ENCODE measurements at regions not wholly inside any gene's neighbourhood (a gene's known extent, or its start where the extent isn't known, plus 50 kb on each side); places are given as distances from the start of the nearest gene placed in this dataset.

DNA sequence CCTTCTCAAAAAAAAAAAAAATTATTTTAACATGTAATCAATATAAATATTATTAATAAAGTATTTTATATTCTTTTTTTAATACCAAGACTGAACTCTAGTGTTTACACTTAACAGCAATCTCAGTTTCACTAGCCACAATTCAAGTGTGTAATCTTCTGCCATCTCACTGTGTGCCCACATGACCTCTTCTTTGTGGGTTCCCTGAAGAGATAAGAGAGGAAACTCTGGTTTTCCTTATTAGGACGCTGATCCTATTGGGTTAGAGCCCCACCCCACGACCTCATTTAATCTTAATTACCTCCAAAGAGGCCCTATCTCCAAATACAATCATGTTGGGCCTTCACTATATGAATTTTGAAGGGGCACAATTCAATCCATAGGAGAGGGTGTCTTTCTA, 177.6 kb downstream of the STK31 start:
- H3K4me2 ChIP-seq (ENCODE audit: insufficient read depth, low read length, poor library complexity, severe bottlenecking), result no peak overlapping the region
- H3K9ac ChIP-seq (ENCODE audit: low read depth, low read length, poor library complexity), result no peak overlapping the region
- no peak overlapping the region for H4K91ac ChIP-seq (ENCODE audit: low read depth, low read length, poor library complexity)
- H3K9me3 ChIP-seq (replicated peaks in 1 of 2; ENCODE audit: control insufficient read depth in 2 of 2, insufficient read depth in 1 of 2, low read depth in 1 of 2, low read length in 2 of 2), result no peaks in the 10 kb centered on the region
- no peak overlapping the region for H2BK5ac ChIP-seq (ENCODE audit: low read length)
- no peaks in the 10 kb centered on the region for H3K36me3 ChIP-seq (replicated peaks in 1 of 2; ENCODE audit: control insufficient read depth in 2 of 2, insufficient read depth in 2 of 2, low read length in 2 of 2)
- no peak overlapping the region for H3K23ac ChIP-seq (ENCODE audit: low read depth, low read length, poor library complexity)
- no peaks in the 10 kb centered on the region for H3K27me3 ChIP-seq (ENCODE audit: control insufficient read depth in 3 of 3, insufficient read depth in 3 of 3, low read depth in 1 of 3, low read length in 3 of 3)
- no peak overlapping the region for H3K4ac ChIP-seq (ENCODE audit: low read length)
- no peaks in the 10 kb centered on the region for H3K79me1 ChIP-seq (ENCODE audit: low read depth, low read length)
- WGBS, 2 donors (ENCODE audit: extremely low coverage in 2 of 2, insufficient read length in 2 of 2, insufficient replicate concordance in 1 of 2), result no CpG with 5 or more reads among the region's 2 CpGs
- H3K14ac ChIP-seq (ENCODE audit: low read length), result no peak overlapping the region
- H2BK12ac ChIP-seq (ENCODE audit: low read length), result no peak overlapping the region
- no peak overlapping the region for H2AFZ ChIP-seq (ENCODE audit: low read length)
- no peak overlapping the region for H3K27ac ChIP-seq (replicated peaks; ENCODE audit: low read length)
- H3K4me1 ChIP-seq (ENCODE audit: control insufficient read depth in 2 of 2, insufficient read depth in 1 of 2, low read depth in 1 of 2, low read length in 2 of 2), result no peaks in the 10 kb centered on the region
- H3K18ac ChIP-seq (ENCODE audit: low read length), result no peak overlapping the region
- no peak overlapping the region for H2AK5ac ChIP-seq (ENCODE audit: low read depth, low read length)
- H2BK15ac ChIP-seq (ENCODE audit: low read length), result no peak overlapping the region
- no peak overlapping the region for H3K4me3 ChIP-seq (ENCODE audit: low read length in 2 of 2)
- no peak overlapping the region for H2BK120ac ChIP-seq (ENCODE audit: low read depth, low read length)
- no peak for DNase-seq (ENCODE audit: low spot score)
- H4K8ac ChIP-seq (ENCODE audit: low read depth, low read length), result no peak overlapping the region

- Histone ChIP-seq H3K79me1 (ENCODE audit: low read depth, low read length) (no peaks in the 10 kb centered on the region), H3K18ac (ENCODE audit: low read length) (no peak overlapping the region), H3K27me3 (ENCODE audit: control insufficient read depth in 3 of 3, insufficient read depth in 3 of 3, low read depth in 1 of 3, low read length in 3 of 3) (no peaks in the 10 kb centered on the region), H3K36me3 (replicated peaks in 1 of 2; ENCODE audit: control insufficient read depth in 2 of 2, insufficient read depth in 2 of 2, low read length in 2 of 2) (no peaks in the 10 kb centered on the region), H2AK5ac (ENCODE audit: low read depth, low read length) (no peak overlapping the region), H3K27ac (replicated peaks; ENCODE audit: low read length) (no peak overlapping the region), H3K4me1 (ENCODE audit: control insufficient read depth in 2 of 2, insufficient read depth in 1 of 2, low read depth in 1 of 2, low read length in 2 of 2) (no peaks in the 10 kb centered on the region), H3K14ac (ENCODE audit: low read length) (no peak overlapping the region), H4K8ac (ENCODE audit: low read depth, low read length) (no peak overlapping the region), H2BK15ac (ENCODE audit: low read length) (no peak overlapping the region), H3K9ac (ENCODE audit: low read depth, low read length, poor library complexity) (no peak overlapping the region), H3K4me2 (ENCODE audit: insufficient read depth, low read length, poor library complexity, severe bottlenecking) (no peak overlapping the region), H3K4me3 (ENCODE audit: low read length in 2 of 2) (no peak overlapping the region), H3K9me3 (replicated peaks in 1 of 2; ENCODE audit: control insufficient read depth in 2 of 2, insufficient read depth in 1 of 2, low read depth in 1 of 2, low read length in 2 of 2) (no peaks in the 10 kb centered on the region), H2BK12ac (ENCODE audit: low read length) (no peak overlapping the region), H2BK5ac (ENCODE audit: low read length) (no peak overlapping the region), H2AFZ (ENCODE audit: low read length) (no peak overlapping the region), H4K91ac (ENCODE audit: low read depth, low read length, poor library complexity) (no peak overlapping the region), H2BK120ac (ENCODE audit: low read depth, low read length) (no peak overlapping the region), H3K23ac (ENCODE audit: low read depth, low read length, poor library complexity) (no peak overlapping the region), H3K4ac (ENCODE audit: low read length) (no peak overlapping the region)
- DNase-seq (ENCODE audit: low spot score), result no peak
- no CpG with 5 or more reads among the region's 1 CpG for WGBS, 2 donors (ENCODE audit: extremely low coverage in 2 of 2, insufficient read length in 2 of 2, insufficient replicate concordance in 1 of 2)
Measured at GRCh38 chr7:23888958-23889357, 178.9 kb downstream of the STK31 start.

GRCh38 chr7:23889566-23889965, 179.5 kb downstream of the STK31 start:
- no peak overlapping the region for H3K4ac ChIP-seq (ENCODE audit: low read length)
- no peak overlapping the region for H2AK5ac ChIP-seq (ENCODE audit: low read depth, low read length)
- no peaks in the 10 kb centered on the region for H3K27me3 ChIP-seq (ENCODE audit: control insufficient read depth in 3 of 3, insufficient read depth in 3 of 3, low read depth in 1 of 3, low read length in 3 of 3)
- no peak overlapping the region for H3K27ac ChIP-seq (replicated peaks; ENCODE audit: low read length)
- H4K91ac ChIP-seq (ENCODE audit: low read depth, low read length, poor library complexity), result no peak overlapping the region
- H2BK5ac ChIP-seq (ENCODE audit: low read length), result no peak overlapping the region
- no peaks in the 10 kb centered on the region for H3K79me1 ChIP-seq (ENCODE audit: low read depth, low read length)
- DNase-seq (ENCODE audit: low spot score), result no peak
- H2BK12ac ChIP-seq (ENCODE audit: low read length), result no peak overlapping the region
- WGBS, 2 donors (ENCODE audit: extremely low coverage in 2 of 2, insufficient read length in 2 of 2, insufficient replicate concordance in 1 of 2), result no CpG with 5 or more reads among the region's 1 CpG
- H2AFZ ChIP-seq (ENCODE audit: low read length), result no peak overlapping the region
- H3K4me2 ChIP-seq (ENCODE audit: insufficient read depth, low read length, poor library complexity, severe bottlenecking), result no peak overlapping the region
- H3K36me3 ChIP-seq (replicated peaks in 1 of 2; ENCODE audit: control insufficient read depth in 2 of 2, insufficient read depth in 2 of 2, low read length in 2 of 2), result no peaks in the 10 kb centered on the region
- H3K18ac ChIP-seq (ENCODE audit: low read length), result no peak overlapping the region
- H2BK15ac ChIP-seq (ENCODE audit: low read length), result no peak overlapping the region
- peaks cover 0 to 1% of the 10 kb centered on the region in 2 donors for H3K4me1 ChIP-seq (ENCODE audit: control insufficient read depth in 2 of 2, insufficient read depth in 1 of 2, low read depth in 1 of 2, low read length in 2 of 2)
- no peak overlapping the region for H2BK120ac ChIP-seq (ENCODE audit: low read depth, low read length)
- H3K23ac ChIP-seq (ENCODE audit: low read depth, low read length, poor library complexity), result no peak overlapping the region
- no peak overlapping the region for H3K4me3 ChIP-seq (ENCODE audit: low read length in 2 of 2)
- H3K9ac ChIP-seq (ENCODE audit: low read depth, low read length, poor library complexity), result no peak overlapping the region
- H3K9me3 ChIP-seq (replicated peaks in 1 of 2; ENCODE audit: control insufficient read depth in 2 of 2, insufficient read depth in 1 of 2, low read depth in 1 of 2, low read length in 2 of 2), result no peaks in the 10 kb centered on the region
- H4K8ac ChIP-seq (ENCODE audit: low read depth, low read length), result no peak overlapping the region
- no peak overlapping the region for H3K14ac ChIP-seq (ENCODE audit: low read length)

DNA sequence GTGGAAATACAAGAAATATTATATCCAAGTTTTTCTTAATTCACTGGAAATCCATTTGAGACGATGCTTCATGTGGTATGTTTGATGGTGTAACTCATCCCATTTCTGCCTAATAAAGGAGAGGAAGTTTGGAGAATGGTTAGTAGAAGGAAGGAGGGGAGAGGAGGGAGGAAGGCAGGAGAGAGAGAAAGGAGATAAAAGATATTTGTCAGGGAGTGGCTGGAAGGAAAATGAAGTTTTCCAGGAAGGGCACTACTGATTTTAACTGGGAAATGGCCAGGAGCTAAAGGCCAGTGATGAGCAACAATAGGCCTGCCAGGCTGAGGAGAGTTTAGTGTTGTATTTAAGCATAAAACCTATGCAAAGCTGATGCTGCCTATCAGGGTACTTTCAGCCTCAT, 182.0 kb downstream of the STK31 start:
- Histone ChIP-seq H3K4me1 (ENCODE audit: control insufficient read depth in 2 of 2, insufficient read depth in 1 of 2, low read depth in 1 of 2, low read length in 2 of 2) (peaks cover 0 to 1% of the 10 kb centered on the region in 2 donors), H3K9ac (ENCODE audit: low read depth, low read length, poor library complexity) (no peak overlapping the region), H2AFZ (ENCODE audit: low read length) (no peak overlapping the region), H3K27ac (replicated peaks; ENCODE audit: low read length) (no peak overlapping the region), H3K79me1 (ENCODE audit: low read depth, low read length) (no peaks in the 10 kb centered on the region), H3K18ac (ENCODE audit: low read length) (no peak overlapping the region), H3K14ac (ENCODE audit: low read length) (no peak overlapping the region), H2BK120ac (ENCODE audit: low read depth, low read length) (no peak overlapping the region), H4K91ac (ENCODE audit: low read depth, low read length, poor library complexity) (no peak overlapping the region), H3K9me3 (replicated peaks in 1 of 2; ENCODE audit: control insufficient read depth in 2 of 2, insufficient read depth in 1 of 2, low read depth in 1 of 2, low read length in 2 of 2) (no peaks in the 10 kb centered on the region), H2BK5ac (ENCODE audit: low read length) (no peak overlapping the region), H2BK12ac (ENCODE audit: low read length) (no peak overlapping the region), H2BK15ac (ENCODE audit: low read length) (no peak overlapping the region), H3K4ac (ENCODE audit: low read length) (no peak overlapping the region), H4K8ac (ENCODE audit: low read depth, low read length) (no peak overlapping the region), H3K36me3 (replicated peaks in 1 of 2; ENCODE audit: control insufficient read depth in 2 of 2, insufficient read depth in 2 of 2, low read length in 2 of 2) (no peaks in the 10 kb centered on the region), H3K4me2 (ENCODE audit: insufficient read depth, low read length, poor library complexity, severe bottlenecking) (no peak overlapping the region), H3K23ac (ENCODE audit: low read depth, low read length, poor library complexity) (no peak overlapping the region), H3K27me3 (ENCODE audit: control insufficient read depth in 3 of 3, insufficient read depth in 3 of 3, low read depth in 1 of 3, low read length in 3 of 3) (no peaks in the 10 kb centered on the region), H2AK5ac (ENCODE audit: low read depth, low read length) (no peak overlapping the region), H3K4me3 (ENCODE audit: low read length in 2 of 2) (no peak overlapping the region)
- no peak for DNase-seq (ENCODE audit: low spot score)
- no CpG with 5 or more reads among the region's 1 CpG for WGBS, 2 donors (ENCODE audit: extremely low coverage in 2 of 2, insufficient read length in 2 of 2, insufficient replicate concordance in 1 of 2)
